HG03439 (cell line): ENCODE measurements at regions not wholly inside any gene's neighbourhood (a gene's known extent, or its start where the extent isn't known, plus 50 kb on each side); places are given as distances from the start of the nearest gene placed in this dataset.

ENCODE experiments used
- ATAC-seq: cut with Tn5 transposase; IDR thresholded peaks from one replicate; pipeline ENCODE4 v1.9.1; 2021; ENCODE audit warnings: mild to moderate bottlenecking, moderate library complexity; ENCODE audit not compliant: unreplicated experiment

- ATAC-seq, result peak; percentile 53
These were observed 247.1 kb downstream of the GXYLT1 start for GRCh38 chr12:41897593-41897992.

- no peak for ATAC-seq
These were observed 251.2 kb downstream of the GXYLT1 start for GRCh38 chr12:41893491-41893890.

GRCh38 chr12:41892302-41892701 lies 252.4 kb downstream of the GXYLT1 start:
- no peak for ATAC-seq

GRCh38 chr12:41891226-41891625 lies 253.4 kb downstream of the GXYLT1 start:
- no peak for ATAC-seq

GRCh38 chr12:41888285-41888684 lies 256.4 kb downstream of the GXYLT1 start:
- no peak for ATAC-seq

- ATAC-seq, result no peak
These were observed 262.5 kb downstream of the GXYLT1 start for GRCh38 chr12:41881891-41882805.

- no peak for ATAC-seq
These were observed 275.2 kb downstream of the GXYLT1 start for GRCh38 chr12:41869432-41869831.

- no peak for ATAC-seq
These were observed 277.7 kb downstream of the GXYLT1 start for GRCh38 chr12:41866878-41867430.

- no peak for ATAC-seq
These were observed 288.4 kb downstream of the GXYLT1 start for GRCh38 chr12:41856228-41856627.

- ATAC-seq, result no peak
These were observed 294.6 kb downstream of the GXYLT1 start for GRCh38 chr12:41850046-41850445.

- ATAC-seq, result no peak
These were observed 298.0 kb downstream of the GXYLT1 start for GRCh38 chr12:41846718-41847117.

- no peak for ATAC-seq
These were observed 308.3 kb downstream of the GXYLT1 start for GRCh38 chr12:41836416-41836815.

GRCh38 chr12:41835556-41835955 lies 309.1 kb downstream of the GXYLT1 start:
- ATAC-seq, result no peak

GRCh38 chr12:41819948-41820347 lies 324.7 kb downstream of the GXYLT1 start:
- ATAC-seq, result no peak

- ATAC-seq, result no peak
These were observed 340.6 kb downstream of the GXYLT1 start for GRCh38 chr12:41804026-41804425.

GRCh38 chr12:41802803-41803202 lies 341.9 kb downstream of the GXYLT1 start:
- no peak for ATAC-seq

- ATAC-seq, result no peak
These were observed 343.4 kb downstream of the GXYLT1 start for GRCh38 chr12:41801261-41801660.

- ATAC-seq, result no peak
These were observed 345.0 kb downstream of the GXYLT1 start for GRCh38 chr12:41799671-41800070.

GRCh38 chr12:41795910-41796309 lies 348.8 kb downstream of the GXYLT1 start:
- ATAC-seq, result no peak

- ATAC-seq, result no peak
These were observed 349.5 kb downstream of the GXYLT1 start for GRCh38 chr12:41795051-41795600.

GRCh38 chr12:41794336-41794735 lies 350.3 kb downstream of the GXYLT1 start:
- no peak for ATAC-seq

- ATAC-seq, result no peak
These were observed 359.7 kb downstream of the GXYLT1 start for GRCh38 chr12:41784957-41785356.
